Caco-2 (cell line): ENCODE measurements at regions not wholly inside any gene's neighbourhood (a gene's known extent, or its start where the extent isn't known, plus 50 kb on each side); places are given as distances from the start of the nearest gene placed in this dataset.

Source experiments
- BruUV-seq: library from RNA; stranded (reverse); fragments of 400-500 nt; replicated peaks from 2 replicates; lab custom pipeline; 2021; lab: Mats Ljungman, UMichigan
- CTCF ChIA-PET: fragments of 300-600 bp; sonication (Branson Sonifier 250); formaldehyde crosslinking; loops from one replicate; lab custom pipeline; 2022; ENCODE audit warnings: antibody characterized with exemption; lab: Charles Lee
- POLR2A ChIA-PET: fragments of 300-600 bp; sonication (Branson Sonifier 250); formaldehyde crosslinking; loops from one replicate; lab custom pipeline; 2022; ENCODE audit warnings: antibody characterized with exemption; lab: Charles Lee
- DNase-seq, 2 experiments: peaks; one replicate each; pipeline versions ENCODE4 v3.0.0 to v3.0.0-alpha.2; 2020 to 2022
- H3K27me3 ChIP-seq: replicated peaks from 2 replicates; pipeline ENCODE4 v1.6.0; 2011; ENCODE audit warnings: low read length; ENCODE audit not compliant: control insufficient read depth, insufficient read depth
- H3K36me3 ChIP-seq: 2 replicates; pipeline ENCODE4 v1.5.1; 2011; ENCODE audit warnings: low read length; ENCODE audit not compliant: control insufficient read depth, insufficient read depth
- H3K4me1 ChIP-seq: fragments of 250-450 bp; sonication (Bioruptor Pico); 2 replicates; pipeline ENCODE4 v1.5.1; 2020; ENCODE audit warnings: mild to moderate bottlenecking
- H3K4me3 ChIP-seq: 2 replicates; pipeline ENCODE4 v1.5.1; 2011; ENCODE audit warnings: low read depth, mild to moderate bottlenecking, control low read depth, low read length
- H3K9me3 ChIP-seq: fragments of 250-450 bp; sonication (Bioruptor Pico); 2 replicates; pipeline ENCODE4 v1.5.1; 2020; ENCODE audit warnings: mild to moderate bottlenecking, moderate library complexity
- H3K27ac Mint-ChIP-seq: one replicate; pipeline ENCODE4 v1.8.0; 2022; ENCODE audit warnings: mixed read lengths; ENCODE audit not compliant: unreplicated experiment
- H3K27me3 Mint-ChIP-seq: one replicate; pipeline ENCODE4 v1.8.0; 2022; ENCODE audit warnings: mixed read lengths; ENCODE audit not compliant: insufficient read depth, unreplicated experiment
- H3K36me3 Mint-ChIP-seq: one replicate; pipeline ENCODE4 v1.8.0; 2022; ENCODE audit warnings: mild to moderate bottlenecking, mixed read lengths; ENCODE audit not compliant: insufficient read depth, unreplicated experiment
- H3K4me1 Mint-ChIP-seq: one replicate; pipeline ENCODE4 v1.8.0; 2022; ENCODE audit warnings: low read depth, mixed read lengths; ENCODE audit not compliant: unreplicated experiment
- H3K4me3 Mint-ChIP-seq: one replicate; pipeline ENCODE4 v1.8.0; 2022; ENCODE audit warnings: mild to moderate bottlenecking, moderate library complexity, mixed read lengths; ENCODE audit not compliant: unreplicated experiment
- H3K9me3 Mint-ChIP-seq: one replicate; pipeline ENCODE4 v1.8.0; 2022; ENCODE audit warnings: mixed read lengths; ENCODE audit not compliant: unreplicated experiment
- intact Hi-C: fragments of 100-400 bp; cut with micrococcal nuclease; formaldehyde crosslinking; loops from one replicate; pipeline ENCODE4 v1.10.0; 2022; ENCODE audit not compliant: unreplicated experiment
- TF ChIP-seq, protein P1 (sequence below), 2 experiments: fragments of 200-600 bp in 1 of 2; IDR thresholded peaks; 1 replicate in 1 of 2; 2 replicates in 1 of 2; pipeline versions ENCODE4 v1.5.1 to v1.8.0; 2011 to 2022; ENCODE audit warnings: antibody characterized with exemption in 1 of 2, control low read depth in 1 of 2, inconsistent platforms in 1 of 2, low read depth in 1 of 2, low read length in 1 of 2, mild to moderate bottlenecking in 1 of 2, moderate library complexity in 1 of 2; ENCODE audit not compliant: insufficient read depth in 1 of 2, severe bottlenecking in 1 of 2, unreplicated experiment in 1 of 2

- no peaks in the 10 kb centered on the region for H3K4me1 ChIP-seq
- Mint-ChIP-seq H3K4me3 (no peak overlapping the region), H3K4me1 (no peaks in the 10 kb centered on the region), H3K36me3 (no peaks in the 10 kb centered on the region), H3K27ac (no peak overlapping the region), H3K9me3 (no peaks in the 10 kb centered on the region), H3K27me3 (peaks cover 20% of the 10 kb centered on the region)
- H3K27me3 ChIP-seq: no peaks in the 10 kb centered on the region
- BruUV-seq: no TSS peak
- no peaks in the 10 kb centered on the region for H3K9me3 ChIP-seq
- H3K36me3 ChIP-seq: no peaks in the 10 kb centered on the region
- DNase-seq: no peak
- H3K4me3 ChIP-seq: no peak overlapping the region
- CTCF ChIA-PET: no interaction called here
- POLR2A ChIA-PET: no interaction called here
- TF ChIP-seq, protein P1, sequence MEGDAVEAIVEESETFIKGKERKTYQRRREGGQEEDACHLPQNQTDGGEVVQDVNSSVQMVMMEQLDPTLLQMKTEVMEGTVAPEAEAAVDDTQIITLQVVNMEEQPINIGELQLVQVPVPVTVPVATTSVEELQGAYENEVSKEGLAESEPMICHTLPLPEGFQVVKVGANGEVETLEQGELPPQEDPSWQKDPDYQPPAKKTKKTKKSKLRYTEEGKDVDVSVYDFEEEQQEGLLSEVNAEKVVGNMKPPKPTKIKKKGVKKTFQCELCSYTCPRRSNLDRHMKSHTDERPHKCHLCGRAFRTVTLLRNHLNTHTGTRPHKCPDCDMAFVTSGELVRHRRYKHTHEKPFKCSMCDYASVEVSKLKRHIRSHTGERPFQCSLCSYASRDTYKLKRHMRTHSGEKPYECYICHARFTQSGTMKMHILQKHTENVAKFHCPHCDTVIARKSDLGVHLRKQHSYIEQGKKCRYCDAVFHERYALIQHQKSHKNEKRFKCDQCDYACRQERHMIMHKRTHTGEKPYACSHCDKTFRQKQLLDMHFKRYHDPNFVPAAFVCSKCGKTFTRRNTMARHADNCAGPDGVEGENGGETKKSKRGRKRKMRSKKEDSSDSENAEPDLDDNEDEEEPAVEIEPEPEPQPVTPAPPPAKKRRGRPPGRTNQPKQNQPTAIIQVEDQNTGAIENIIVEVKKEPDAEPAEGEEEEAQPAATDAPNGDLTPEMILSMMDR (IDR thresholded peaks at IDR 0.05; ENCODE audit: insufficient read depth in 1 of 2, low read depth in 1 of 2, low read length in 1 of 2, severe bottlenecking in 1 of 2, unreplicated experiment in 1 of 2): no peak
- intact Hi-C loops: no loop called here
Observed at GRCh38 chr5:171640480-171640879, 145.1 kb upstream of the SMIM23 start.

DNA sequence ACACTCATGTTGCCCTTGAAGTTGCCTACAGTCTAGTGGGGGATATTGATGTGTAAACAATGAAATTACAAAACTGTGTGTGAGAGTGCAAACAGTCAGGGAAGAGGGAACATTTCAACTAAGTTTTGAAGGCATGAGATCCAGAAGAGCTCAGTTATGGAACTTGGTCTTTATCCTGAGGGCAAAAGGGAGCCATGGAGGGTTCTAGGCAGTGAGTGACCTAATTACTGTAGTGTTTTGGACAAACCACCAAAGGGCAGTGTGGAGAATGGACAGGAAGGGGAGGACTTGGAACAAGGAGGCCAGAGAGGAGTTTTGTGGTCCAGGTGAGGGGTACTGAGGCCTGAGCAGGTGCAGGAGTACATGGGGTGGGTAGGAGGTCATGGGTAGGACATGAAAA, 143.7 kb upstream of the SMIM23 start:
- Histone ChIP-seq H3K4me3 (no peak overlapping the region), H3K27me3 (no peaks in the 10 kb centered on the region), H3K4me1 (no peaks in the 10 kb centered on the region), H3K9me3 (no peaks in the 10 kb centered on the region), H3K36me3 (no peaks in the 10 kb centered on the region)
- TF ChIP-seq, protein P1 (IDR thresholded peaks at IDR 0.05; ENCODE audit: insufficient read depth in 1 of 2, low read depth in 1 of 2, low read length in 1 of 2, severe bottlenecking in 1 of 2, unreplicated experiment in 1 of 2): no peak
- BruUV-seq: no TSS peak
- no peaks in the 10 kb centered on the region for H3K4me1 Mint-ChIP-seq
- H3K9me3 Mint-ChIP-seq: no peaks in the 10 kb centered on the region
- no peak overlapping the region for H3K27ac Mint-ChIP-seq
- ChIA-PET CTCF (no interaction called here), POLR2A (no interaction called here)
- no peaks in the 10 kb centered on the region for H3K36me3 Mint-ChIP-seq
- DNase-seq: no peak
- intact Hi-C loops: no loop called here
- no peak overlapping the region for H3K4me3 Mint-ChIP-seq
- peaks cover 22% of the 10 kb centered on the region for H3K27me3 Mint-ChIP-seq

DNA sequence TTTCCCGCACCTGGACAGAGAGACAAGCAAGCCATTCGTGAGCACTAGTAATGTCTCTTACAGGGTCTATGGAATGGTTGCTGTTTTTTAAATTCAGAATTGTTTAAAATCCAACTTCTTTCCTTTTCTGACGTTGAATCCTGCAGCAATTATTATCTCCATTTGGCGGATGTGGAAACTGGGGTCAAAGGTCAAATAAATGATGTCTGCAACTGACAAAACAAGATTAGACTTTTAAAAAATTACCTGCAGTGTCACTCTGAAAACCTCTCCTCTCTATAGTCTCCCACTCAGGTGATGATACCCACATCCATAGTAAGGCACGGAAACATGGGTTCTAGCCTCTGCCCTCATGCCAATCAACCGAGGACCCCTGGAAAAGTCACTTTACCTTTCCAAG, 142.7 kb upstream of the SMIM23 start:
- TF ChIP-seq, protein P1 (IDR thresholded peaks at IDR 0.05; ENCODE audit: insufficient read depth in 1 of 2, low read depth in 1 of 2, low read length in 1 of 2, severe bottlenecking in 1 of 2, unreplicated experiment in 1 of 2): no peak
- intact Hi-C loops: no loop called here
- ChIA-PET POLR2A (no interaction called here), CTCF (no interaction called here)
- no peak overlapping the region for H3K4me3 Mint-ChIP-seq
- no peaks in the 10 kb centered on the region for H3K4me1 Mint-ChIP-seq
- no peaks in the 10 kb centered on the region for H3K27me3 ChIP-seq
- H3K27me3 Mint-ChIP-seq: peaks cover 25% of the 10 kb centered on the region
- no peaks in the 10 kb centered on the region for H3K9me3 Mint-ChIP-seq
- no TSS peak for BruUV-seq
- no peaks in the 10 kb centered on the region for H3K4me1 ChIP-seq
- H3K4me3 ChIP-seq: no peak overlapping the region
- H3K36me3 Mint-ChIP-seq: no peaks in the 10 kb centered on the region
- no peak for DNase-seq
- no peak overlapping the region for H3K27ac Mint-ChIP-seq
- no peaks in the 10 kb centered on the region for H3K36me3 ChIP-seq
- no peaks in the 10 kb centered on the region for H3K9me3 ChIP-seq
